HG03432 (cell line): ENCODE measurements at regions not wholly inside any gene's neighbourhood (a gene's known extent, or its start where the extent isn't known, plus 50 kb on each side); places are given as distances from the start of the nearest gene placed in this dataset.
"Not testable (repeated sequence)": the region's sequence is repeated elsewhere in the genome, so short reads cannot be mapped to it uniquely, and the experiment has no call there.

ENCODE experiments used
- ATAC-seq: cut with Tn5 transposase; IDR thresholded peaks from one replicate; pipeline ENCODE4 v1.9.1; 2021; ENCODE audit warnings: mild to moderate bottlenecking, moderate library complexity; ENCODE audit not compliant: unreplicated experiment

DNA sequence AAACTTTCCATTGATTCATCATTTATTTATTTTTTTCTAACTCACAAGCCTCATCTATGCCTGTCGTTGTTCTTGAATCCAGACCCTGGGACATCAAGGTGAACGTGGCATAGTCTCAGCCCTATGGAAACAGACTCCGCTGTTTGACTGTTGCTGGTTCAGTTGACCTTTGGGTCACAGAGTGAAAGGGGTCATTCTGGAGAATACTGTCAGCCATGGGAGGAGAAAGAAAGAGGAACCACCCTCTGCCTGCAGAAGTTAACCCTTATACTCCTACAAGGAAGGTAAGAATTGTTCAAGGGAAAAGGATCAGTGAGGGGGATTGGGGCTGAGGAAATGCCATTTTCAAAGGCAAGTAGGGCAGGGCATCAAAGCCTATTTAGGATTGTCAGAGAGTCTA, 387.6 kb upstream of the MAF start:
- ATAC-seq = no peak

DNA sequence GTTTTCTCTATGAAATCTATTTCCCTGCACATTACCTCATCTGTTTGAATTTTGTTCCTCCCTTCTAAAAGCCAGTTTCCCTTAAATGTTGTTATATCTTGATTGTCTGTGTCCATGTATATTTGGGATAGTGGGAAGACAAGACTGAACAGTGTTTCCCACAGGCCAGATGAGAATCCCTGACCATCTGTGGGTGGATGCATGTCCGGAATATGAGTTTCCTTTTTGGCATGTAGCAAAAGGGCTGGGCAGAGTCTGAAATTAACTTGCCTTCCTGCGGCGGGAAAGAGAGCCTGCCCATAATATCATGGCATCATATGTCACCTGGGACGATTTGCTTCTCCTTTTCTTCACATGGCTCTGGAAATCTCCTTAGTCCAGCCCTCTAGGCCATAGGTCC, 385.8 kb upstream of the MAF start:
- ATAC-seq = no peak

DNA sequence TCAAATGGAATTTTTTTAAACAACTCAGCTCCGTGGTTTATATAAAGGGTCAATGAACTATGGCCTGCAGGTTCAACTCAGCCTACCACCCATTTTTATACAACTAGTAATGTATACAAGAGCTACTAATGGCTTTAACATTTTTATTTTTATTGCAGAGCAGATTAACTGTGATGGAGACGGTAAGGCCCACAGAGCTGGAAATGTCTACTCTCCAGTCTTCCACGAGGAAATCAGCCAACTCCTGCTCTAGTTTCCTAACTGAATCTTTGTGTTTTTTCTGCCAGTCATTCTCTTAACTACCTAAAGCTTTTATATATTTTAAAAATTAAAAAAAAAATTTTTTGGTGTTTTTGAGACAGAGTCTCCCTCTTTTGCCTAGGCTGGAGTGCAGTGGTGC, 385.1 kb upstream of the MAF start:
- ATAC-seq = no peak

- ATAC-seq = not testable (repeated sequence)
Observed at GRCh38 chr16:79984149-79984548, 383.6 kb upstream of the MAF start.

DNA sequence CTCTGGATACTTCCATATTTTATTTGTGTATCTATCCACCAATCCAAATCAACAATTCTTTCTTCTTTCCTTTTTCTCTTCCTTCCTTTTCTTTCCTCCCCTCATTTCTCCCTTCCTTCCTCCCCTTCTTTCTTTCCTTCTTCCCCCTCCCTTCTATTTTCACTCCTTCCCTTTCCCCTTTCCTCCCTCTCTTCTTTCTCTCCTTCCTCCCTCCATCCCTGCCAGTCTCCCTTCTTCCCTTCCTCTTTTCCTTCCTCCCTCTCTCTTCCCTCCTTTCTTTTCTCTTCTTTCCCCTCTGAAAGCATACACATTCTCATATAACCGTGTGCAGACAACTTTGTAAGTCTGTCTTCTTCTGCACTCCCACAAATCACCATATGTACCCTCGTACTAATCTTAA, 382.3 kb upstream of the MAF start:
- no peak for ATAC-seq

- ATAC-seq = no peak
Observed at GRCh38 chr16:79982361-79982760, 381.8 kb upstream of the MAF start.

- no peak for ATAC-seq
Observed at GRCh38 chr16:79981814-79982213, 381.3 kb upstream of the MAF start.

GRCh38 chr16:79980650-79981521, 380.3 kb upstream of the MAF start:
- ATAC-seq = no peak

- ATAC-seq = no peak
Observed at GRCh38 chr16:79977940-79978836, 377.7 kb upstream of the MAF start.

DNA sequence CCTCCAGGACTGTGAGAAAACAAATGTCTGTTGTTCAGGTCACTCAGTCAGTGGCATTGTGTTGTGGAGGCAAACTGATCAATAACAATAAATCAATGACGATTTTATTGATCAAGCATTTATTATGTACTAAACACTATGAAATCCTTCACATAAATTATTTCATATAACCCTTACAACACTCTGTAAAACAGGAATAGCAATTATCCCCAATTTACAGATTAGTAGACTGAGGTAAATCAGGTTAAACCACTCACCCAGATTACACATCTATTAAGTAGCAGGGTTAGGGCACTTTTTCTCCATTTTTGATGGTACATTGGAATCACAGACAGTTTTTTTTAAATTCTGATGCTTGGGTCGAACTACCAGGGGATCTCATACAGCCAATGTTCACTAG, 372.8 kb upstream of the MAF start:
- no peak for ATAC-seq

- ATAC-seq = no peak
Observed at GRCh38 chr16:79972053-79972704, 371.6 kb upstream of the MAF start.

DNA sequence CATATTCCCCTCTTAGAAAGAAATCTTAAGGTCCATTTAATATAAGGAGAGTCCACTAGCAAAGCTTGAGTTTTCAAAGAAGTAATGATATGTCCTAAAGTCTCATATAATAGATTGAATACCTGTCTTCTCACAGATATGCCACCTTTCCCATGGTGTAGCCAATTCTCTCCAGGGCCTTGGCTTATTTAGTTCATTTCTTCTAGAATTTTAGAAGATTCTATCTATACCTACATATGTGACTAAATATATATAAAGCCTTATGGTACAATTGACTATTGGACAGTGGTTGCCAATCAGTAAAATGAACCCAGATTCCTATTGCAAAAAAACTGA, 370.7 kb upstream of the MAF start:
- ATAC-seq = no peak

GRCh38 chr16:79970551-79971236, 370.2 kb upstream of the MAF start:
- no peak for ATAC-seq

DNA sequence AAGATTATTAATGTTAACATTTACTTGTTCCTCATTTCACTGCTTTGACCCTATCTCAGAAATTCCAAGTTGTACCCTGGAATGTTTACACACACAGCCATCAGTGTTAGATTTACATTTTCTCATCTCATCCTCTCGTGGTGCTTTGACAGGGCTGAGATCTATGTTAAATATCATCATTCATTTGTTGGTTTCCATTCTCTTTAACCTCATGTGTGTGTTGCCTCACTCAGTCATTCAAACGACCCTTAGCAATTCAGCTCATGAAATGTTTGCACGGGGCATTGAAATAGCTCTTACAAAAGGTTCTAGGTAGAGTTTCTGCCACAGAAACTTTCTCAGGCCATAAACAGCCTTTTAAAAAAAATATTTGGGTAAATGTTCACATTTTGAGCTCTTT, 369.6 kb upstream of the MAF start:
- ATAC-seq = no peak

DNA sequence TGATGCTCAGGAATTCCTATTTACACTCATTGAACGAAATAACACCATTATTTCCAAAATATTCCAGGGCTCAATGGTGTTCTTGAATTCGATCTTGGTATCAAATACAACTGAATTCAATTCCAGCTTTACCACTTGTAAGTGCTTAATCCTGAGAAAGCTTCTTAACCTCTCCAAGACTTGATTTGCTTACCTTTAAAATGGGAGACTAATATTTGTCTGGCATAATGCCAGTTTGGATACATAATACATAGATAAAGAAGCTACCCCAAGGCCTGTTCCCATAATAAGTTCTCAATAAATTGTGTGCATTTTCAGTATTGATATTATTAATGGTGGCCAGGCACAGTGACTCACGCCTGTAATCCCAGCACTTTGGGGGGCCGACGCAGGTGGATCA, 368.9 kb upstream of the MAF start:
- no peak for ATAC-seq

GRCh38 chr16:79966226-79966625, 365.7 kb upstream of the MAF start:
- ATAC-seq = no peak

DNA sequence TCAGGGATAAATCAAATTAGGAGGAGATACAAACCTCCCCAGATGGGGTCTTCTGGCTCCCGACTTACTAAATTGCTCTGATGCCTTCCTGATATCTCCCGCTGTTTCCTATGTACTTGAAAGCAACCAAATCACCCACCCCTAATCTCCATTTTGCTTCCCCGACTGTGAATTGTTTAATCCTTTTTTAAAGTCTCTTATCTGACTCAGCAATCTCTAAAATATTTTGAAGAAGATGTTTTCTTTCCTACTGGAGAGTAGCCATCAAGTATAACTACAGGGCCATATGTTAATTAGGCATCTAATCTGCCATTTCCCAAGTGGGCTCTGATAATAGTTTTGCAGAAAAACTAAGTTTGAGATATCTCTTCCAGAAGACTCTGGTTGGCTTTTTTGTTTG, 365.2 kb upstream of the MAF start:
- no peak for ATAC-seq

GRCh38 chr16:79964104-79964503, 363.6 kb upstream of the MAF start:
- ATAC-seq = no peak

DNA sequence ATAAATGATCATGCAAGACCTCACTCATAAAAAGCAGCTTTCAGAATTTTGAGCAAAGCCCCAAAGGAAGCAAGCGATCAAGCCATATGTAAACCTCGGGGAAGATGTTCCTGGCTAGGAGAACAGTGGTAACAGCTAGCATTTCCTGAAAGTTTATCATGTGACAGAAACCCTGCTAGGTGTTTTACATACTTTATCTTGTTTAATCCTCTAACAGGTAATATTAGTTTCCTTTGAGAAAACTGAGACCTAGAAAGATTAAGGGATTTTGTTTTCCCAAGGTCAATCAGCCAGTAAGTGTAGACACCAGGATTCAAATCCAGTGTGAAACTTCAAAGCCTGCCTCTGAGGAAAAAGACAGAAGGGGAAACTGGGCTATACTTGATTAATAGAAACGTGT, 362.4 kb upstream of the MAF start:
- ATAC-seq = no peak

GRCh38 chr16:79959226-79959625, 358.7 kb upstream of the MAF start:
- no peak for ATAC-seq
